Uterus (tissue), 2 donors: ENCODE measurements at regions not wholly inside any gene's neighbourhood (a gene's known extent, or its start where the extent isn't known, plus 50 kb on each side); places are given as distances from the start of the nearest gene placed in this dataset.

Source experiments
- POLR2A ChIP-seq, 2 donors: fragments of 450-650 bp; IDR thresholded peaks; one replicate each; pipeline ENCODE4 v1.6.1; 2016; ENCODE audit warnings: antibody characterized with exemption in 2 of 2, mild to moderate bottlenecking in 1 of 2, moderate library complexity in 1 of 2
- TF ChIP-seq, protein P1 (sequence below), 4 experiments: fragments of 200-600 bp in 2 of 4; fragments of 450-650 bp in 2 of 4; sonication (generic) in 2 of 4; IDR thresholded peaks; one replicate each; pipeline ENCODE4 v1.5.1; 2016 to 2019; ENCODE audit warnings: antibody characterized with exemption in 4 of 4, mild to moderate bottlenecking in 2 of 4, moderate library complexity in 1 of 4

DNA sequence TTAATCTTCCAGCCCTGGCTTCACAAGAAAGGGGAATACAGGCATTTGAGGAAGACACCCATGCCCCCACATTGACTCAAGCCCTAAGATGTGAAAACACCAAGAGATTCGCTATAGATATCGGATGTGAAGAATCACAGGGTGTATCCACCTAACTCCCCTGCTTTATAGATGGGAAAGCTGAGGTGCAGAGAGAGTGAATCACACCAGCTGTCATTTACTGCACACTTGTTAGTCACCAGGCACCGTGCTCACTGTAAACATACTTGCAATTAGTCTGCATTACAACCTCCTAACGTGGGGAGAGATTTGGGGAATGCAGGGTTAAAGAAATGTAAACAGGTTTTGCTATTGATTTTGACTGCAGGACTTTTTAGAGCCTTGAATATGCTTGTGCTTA is 325.5 kb downstream of the C16orf95 start:
- TF ChIP-seq, protein P1, sequence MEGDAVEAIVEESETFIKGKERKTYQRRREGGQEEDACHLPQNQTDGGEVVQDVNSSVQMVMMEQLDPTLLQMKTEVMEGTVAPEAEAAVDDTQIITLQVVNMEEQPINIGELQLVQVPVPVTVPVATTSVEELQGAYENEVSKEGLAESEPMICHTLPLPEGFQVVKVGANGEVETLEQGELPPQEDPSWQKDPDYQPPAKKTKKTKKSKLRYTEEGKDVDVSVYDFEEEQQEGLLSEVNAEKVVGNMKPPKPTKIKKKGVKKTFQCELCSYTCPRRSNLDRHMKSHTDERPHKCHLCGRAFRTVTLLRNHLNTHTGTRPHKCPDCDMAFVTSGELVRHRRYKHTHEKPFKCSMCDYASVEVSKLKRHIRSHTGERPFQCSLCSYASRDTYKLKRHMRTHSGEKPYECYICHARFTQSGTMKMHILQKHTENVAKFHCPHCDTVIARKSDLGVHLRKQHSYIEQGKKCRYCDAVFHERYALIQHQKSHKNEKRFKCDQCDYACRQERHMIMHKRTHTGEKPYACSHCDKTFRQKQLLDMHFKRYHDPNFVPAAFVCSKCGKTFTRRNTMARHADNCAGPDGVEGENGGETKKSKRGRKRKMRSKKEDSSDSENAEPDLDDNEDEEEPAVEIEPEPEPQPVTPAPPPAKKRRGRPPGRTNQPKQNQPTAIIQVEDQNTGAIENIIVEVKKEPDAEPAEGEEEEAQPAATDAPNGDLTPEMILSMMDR (IDR thresholded peaks at IDR 0.05) = no peak
- no peak for TF ChIP-seq POLR2A (IDR thresholded peaks at IDR 0.05)
